HepG2 (cell line): ENCODE measurements at regions not wholly inside any gene's neighbourhood (a gene's known extent, or its start where the extent isn't known, plus 50 kb on each side); places are given as distances from the start of the nearest gene placed in this dataset.

Experiments
- ATAC-seq: fragments of 200-7000 bp; cut with Tn5 transposase; 3 replicates; pipeline ENCODE4 v1.9.1; 2020; ENCODE audit warnings: mild to moderate bottlenecking, moderate library complexity
- BruUV-seq: library from RNA; stranded (reverse); fragments of 400-500 nt; replicated peaks from 2 replicates; lab custom pipeline; 2021; lab: Mats Ljungman, UMichigan
- CTCF ChIA-PET: fragments of 300-600 bp; formaldehyde crosslinking; extraction: SDS; loops from one replicate; lab custom pipeline; 2021; ENCODE audit warnings: low total read pairs, inconsistent platforms, low intra/inter-chr PET ratio; lab: Yijun Ruan, JAX
- POLR2A ChIA-PET: fragments of 350-600 bp; sonication (Branson Sonifier 250); formaldehyde crosslinking; loops from one replicate; lab custom pipeline; 2020; ENCODE audit warnings: antibody characterized with exemption, inconsistent platforms; lab: Yijun Ruan, JAX
- DNase-seq: peaks from one replicate; pipeline ENCODE4 v3.0.0-alpha.2; 2015; ENCODE audit warnings: low spot score
- FAIRE-seq: peaks from 3 replicates; lab custom pipeline; 2011; peaks lifted over from hg19 to GRCh38; lab: Jason Lieb, UNC
- H2AFZ ChIP-seq: one replicate; pipeline ENCODE4 v1.6.1; 2011; ENCODE audit warnings: low read length, inconsistent platforms
- H3K27ac ChIP-seq: fragments of 300-600 bp; 3 replicates; pipeline ENCODE4 v1.8.0; 2011; ENCODE audit warnings: mixed run types, mild to moderate bottlenecking, mixed read lengths, low read length, inconsistent platforms; ENCODE audit not compliant: insufficient read depth; ENCODE audit errors: extremely low read length
- H3K27me3 ChIP-seq, 2 experiments: fragments of 200-600 bp in 1 of 2; 2 replicates in 1 of 2; 3 replicates in 1 of 2; pipeline versions ENCODE4 v1.6.0 to v1.8.0; 2011; ENCODE audit warnings: low read length in 2 of 2, mild to moderate bottlenecking in 2 of 2, moderate library complexity in 2 of 2, inconsistent platforms in 1 of 2; ENCODE audit not compliant: insufficient read depth in 2 of 2, control insufficient read depth in 1 of 2
- H3K36me3 ChIP-seq, 2 experiments: fragments of 200-600 bp in 1 of 2; replicated peaks in 1 of 2; 2 replicates in 1 of 2; 3 replicates in 1 of 2; pipeline versions ENCODE4 v1.5.1 to v1.8.0; 2011; ENCODE audit warnings: low read length in 2 of 2, inconsistent platforms in 1 of 2; ENCODE audit not compliant: insufficient read depth in 2 of 2, control insufficient read depth in 1 of 2
- H3K4me1 ChIP-seq: 2 replicates; pipeline ENCODE4 v1.5.1; 2012; ENCODE audit warnings: low read length, inconsistent platforms; ENCODE audit not compliant: insufficient read depth
- H3K4me2 ChIP-seq: 2 replicates; pipeline ENCODE4 v1.6.0; 2011; ENCODE audit warnings: low read depth, low read length, inconsistent platforms
- H3K4me3 ChIP-seq, 3 experiments: fragments of 200-600 bp in 1 of 3; sonication (generic), shearing (Covaris generic) in 1 of 3; replicated peaks in 1 of 3; 2 replicates each; pipeline ENCODE4 v1.5.1; 2011 to 2016; ENCODE audit warnings: low read length in 3 of 3, inconsistent platforms in 2 of 3, low read depth in 2 of 3, mild to moderate bottlenecking in 2 of 3, control low read depth in 1 of 3, mixed read lengths in 1 of 3; ENCODE audit not compliant: insufficient read depth in 1 of 3
- H3K79me2 ChIP-seq: one replicate; pipeline ENCODE4 v1.6.1; 2011; ENCODE audit warnings: low read length, inconsistent platforms; ENCODE audit not compliant: insufficient read depth
- H3K9ac ChIP-seq: 2 replicates; pipeline ENCODE4 v1.6.0; 2011; ENCODE audit warnings: mild to moderate bottlenecking, low read depth, low read length, inconsistent platforms; ENCODE audit not compliant: insufficient read depth
- H3K9me3 ChIP-seq: 2 replicates; pipeline ENCODE4 v1.5.1; 2012; ENCODE audit warnings: mild to moderate bottlenecking, low read length
- H4K20me1 ChIP-seq: 2 replicates; pipeline ENCODE4 v1.6.0; 2011; ENCODE audit warnings: inconsistent platforms, mild to moderate bottlenecking, low read length, moderate library complexity; ENCODE audit not compliant: insufficient read depth
- IRF9 ChIP-seq: sonication (generic); formaldehyde crosslinking; IDR thresholded peaks from 2 replicates; pipeline ENCODE4 v1.8.0; 2022; ENCODE audit warnings: missing genetic modification reagents, mild to moderate bottlenecking, borderline replicate concordance
- MNT ChIP-seq: fragments of 450-650 bp; IDR thresholded peaks from 2 replicates; pipeline ENCODE4 v1.6.1; 2016
- NCOA2 ChIP-seq: sonication (generic); formaldehyde crosslinking; IDR thresholded peaks from 2 replicates; pipeline ENCODE4 v1.8.0; 2022; ENCODE audit warnings: inconsistent platforms
- NFYB ChIP-seq: sonication (generic); formaldehyde crosslinking; IDR thresholded peaks from 2 replicates; pipeline ENCODE4 v1.4.0; 2020; ENCODE audit warnings: missing genetic modification reagents
- RAD21 ChIP-seq: fragments of 450-650 bp; formaldehyde crosslinking; IDR thresholded peaks from 2 replicates; pipeline ENCODE4 v1.5.0; 2020; ENCODE audit warnings: mild to moderate bottlenecking
- SMAD3 ChIP-seq: sonication (generic); formaldehyde crosslinking; IDR thresholded peaks from 2 replicates; pipeline ENCODE4 v1.4.0; 2020; ENCODE audit warnings: missing genetic modification reagents
- SYNCRIP ChIP-seq: fragments of 200-400 bp; formaldehyde crosslinking; IDR thresholded peaks from 2 replicates; pipeline ENCODE4 v1.6.1; 2018; ENCODE audit warnings: mild to moderate bottlenecking, low read depth, low read length; ENCODE audit not compliant: insufficient read depth
- TAF15 ChIP-seq: fragments of 200-400 bp; formaldehyde crosslinking; IDR thresholded peaks from one replicate; pipeline ENCODE4 v1.6.1; 2018; ENCODE audit warnings: mild to moderate bottlenecking, low read depth, low read length; ENCODE audit not compliant: poor library complexity, severe bottlenecking
- ZBTB34 ChIP-seq: sonication (generic); formaldehyde crosslinking; IDR thresholded peaks from 2 replicates; pipeline ENCODE4 v1.8.0; 2022; ENCODE audit warnings: mild to moderate bottlenecking, missing genetic modification reagents
- ZEB1 ChIP-seq: IDR thresholded peaks from 2 replicates; pipeline ENCODE4 v1.6.1; 2012; ENCODE audit warnings: mild to moderate bottlenecking, low read depth, inconsistent platforms; ENCODE audit not compliant: insufficient replicate concordance
- ZNF331 ChIP-seq: sonication (generic); formaldehyde crosslinking; IDR thresholded peaks from 2 replicates; pipeline ENCODE4 v1.4.0; 2020; ENCODE audit warnings: missing genetic modification reagents
- ZNF33A ChIP-seq: sonication (generic); formaldehyde crosslinking; IDR thresholded peaks from 2 replicates; pipeline ENCODE4 v1.5.1; 2020; ENCODE audit warnings: missing genetic modification reagents, mild to moderate bottlenecking, moderate library complexity, borderline replicate concordance
- ZNF432 ChIP-seq: sonication (generic); formaldehyde crosslinking; IDR thresholded peaks from 2 replicates; pipeline ENCODE4 v1.5.0; 2020; ENCODE audit warnings: missing genetic modification reagents, mild to moderate bottlenecking, borderline replicate concordance
- ZNF451 ChIP-seq: sonication (generic); formaldehyde crosslinking; IDR thresholded peaks from 2 replicates; pipeline ENCODE4 v1.5.0; 2020; ENCODE audit warnings: mild to moderate bottlenecking, missing genetic modification reagents
- ZNF670 ChIP-seq: sonication (generic); formaldehyde crosslinking; IDR thresholded peaks from 2 replicates; pipeline ENCODE4 v1.8.0; 2022; ENCODE audit warnings: mild to moderate bottlenecking, missing genetic modification reagents, borderline replicate concordance
- WGBS: methylation state at CpG from one replicate; pipeline ENCODE4 v1.1.6; 2017; ENCODE audit warnings: low lambda C conversion rate; 5-methylcytosine and 5-hydroxymethylcytosine counted together
- in situ Hi-C: cut with HindIII; loops from 2 replicates; pipeline ENCODE4 v1.10.0; 2017; ENCODE audit warnings: low pct_unique_long_range_greater_than_20kb; ENCODE audit not compliant: extremely low pct_ligation_motif_present
- intact Hi-C: fragments of 100-400 bp; cut with micrococcal nuclease; formaldehyde crosslinking; loops from one replicate; pipeline ENCODE4 v1.10.0; 2022; ENCODE audit not compliant: unreplicated experiment
- TF ChIP-seq, protein P1 (sequence below): sonication (generic); formaldehyde crosslinking; IDR thresholded peaks from 2 replicates; pipeline ENCODE4 v1.8.1; 2022; ENCODE audit warnings: mild to moderate bottlenecking, missing genetic modification reagents

- TF ChIP-seq MNT: no peak
These were observed 194.6 kb upstream of the TMEM72 start (continued) for GRCh38 chr10:44716470-44717015.

GRCh38 chr10:44723082-44723481 lies 188.1 kb upstream of the TMEM72 start:
- WGBS: 26% methylated on average over 3 of the region's 3 CpGs
- POLR2A ChIA-PET: no interaction called here

More at GRCh38 chr10:44723082-44723481, 188.1 kb upstream of the TMEM72 start:
- DNase-seq (no peak), FAIRE-seq (no peak), ATAC-seq (no peak)
- Histone ChIP-seq H4K20me1 (no peaks in the 10 kb centered on the region), H3K36me3 (no peaks in the 10 kb centered on the region), H2AFZ (no peak overlapping the region), H3K4me3 (no peak overlapping the region), H3K9ac (no peak overlapping the region), H3K4me1 (no peaks in the 10 kb centered on the region), H3K9me3 (no peaks in the 10 kb centered on the region), H3K4me2 (no peak overlapping the region), H3K79me2 (no peaks in the 10 kb centered on the region), H3K27ac (no peak overlapping the region), H3K27me3 (no peaks in the 10 kb centered on the region)
- in situ Hi-C loops: no loop called here
- BruUV-seq: no TSS peak
- intact Hi-C loops: no loop called here
- CTCF ChIA-PET: no interaction called here
- TF ChIP-seq SMAD3 (CRISPR knock-in tag) (no peak), TAF15 (no peak), ZNF33A (no peak), ZBTB34 (CRISPR knock-in tag) (no peak), NFYB (no peak), SYNCRIP (no peak), ZNF331 (CRISPR knock-in tag) (no peak), NCOA2 (CRISPR knock-in tag) (no peak), ZNF451 (no peak), ZNF670 (CRISPR knock-in tag) (no peak), RAD21 (CRISPR knock-in tag) (no peak), IRF9 (CRISPR knock-in tag) (no peak), ZNF432 (CRISPR knock-in tag) (no peak), ZEB1 (no peak)
- TF ChIP-seq, protein P1, sequence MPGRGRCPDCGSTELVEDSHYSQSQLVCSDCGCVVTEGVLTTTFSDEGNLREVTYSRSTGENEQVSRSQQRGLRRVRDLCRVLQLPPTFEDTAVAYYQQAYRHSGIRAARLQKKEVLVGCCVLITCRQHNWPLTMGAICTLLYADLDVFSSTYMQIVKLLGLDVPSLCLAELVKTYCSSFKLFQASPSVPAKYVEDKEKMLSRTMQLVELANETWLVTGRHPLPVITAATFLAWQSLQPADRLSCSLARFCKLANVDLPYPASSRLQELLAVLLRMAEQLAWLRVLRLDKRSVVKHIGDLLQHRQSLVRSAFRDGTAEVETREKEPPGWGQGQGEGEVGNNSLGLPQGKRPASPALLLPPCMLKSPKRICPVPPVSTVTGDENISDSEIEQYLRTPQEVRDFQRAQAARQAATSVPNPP (CRISPR knock-in tag): no peak
